ENCODE measurements at regions not wholly inside any gene's neighbourhood (a gene's known extent, or its start where the extent isn't known, plus 50 kb on each side); places are given as distances from the start of the nearest gene placed in this dataset.

- ChIA-PET CTCF (interaction anchor here (0.7 to 2.7 kb wide), 10 partner anchors 11 to 587 kb away, joined by 3 to 17 read pairs (median 4); no protein-coding TSS in a partner anchor), POLR2A (no interaction called here), RAD21 (ENCODE audit: unreplicated experiment) (interaction anchor here (1.1 to 1.2 kb wide), 2 partner anchors 586 to 914 kb away, joined by 7 to 8 read pairs; no protein-coding TSS in a partner anchor), SMC1A (ENCODE audit: uncharacterized antibody, unreplicated experiment) (no interaction called here)
- H3K27me3 ChIP-seq (replicated peaks in 1 of 2; ENCODE audit: control insufficient read depth in 2 of 2, insufficient read depth in 2 of 2, low read length in 1 of 2): no peaks in the 10 kb centered on the region
- H2AFZ ChIP-seq (ENCODE audit: control insufficient read depth, low read depth, low read length): no peak overlapping the region
- FAIRE-seq (no peak), DNase-seq (ENCODE audit: low read depth, low spot score) (no peak), ATAC-seq (no peak)
- H3K9me3 ChIP-seq (replicated peaks; ENCODE audit: control insufficient read depth, insufficient read depth, low read length): no peaks in the 10 kb centered on the region; the same call in 2 of the 3 replicates
- H3K9ac ChIP-seq (ENCODE audit: control insufficient read depth, insufficient read depth, low read length): no peak overlapping the region
- BruUV-seq (replicated peaks): no TSS peak
- no peaks in the 10 kb centered on the region for H3K4me1 ChIP-seq (ENCODE audit: control insufficient read depth, insufficient read depth, low read length)
- no peaks in the 10 kb centered on the region for H3K79me2 ChIP-seq (ENCODE audit: control insufficient read depth, insufficient read depth, low read length)
- in situ Hi-C loops (cut with MboI) (no loop called here), intact Hi-C loops (cut with micrococcal nuclease; ENCODE audit: unreplicated experiment) (loop anchor here (2.0 kb wide), 1 partner anchor 915 kb away; no protein-coding TSS in a partner anchor)
- WGBS (ENCODE audit: insufficient coverage, insufficient replicate concordance, low lambda C conversion rate, missing lambda C conversion rate): 22% methylated on average over 7 of the region's 8 CpGs
- no peaks in the 10 kb centered on the region for H4K20me1 ChIP-seq (ENCODE audit: control insufficient read depth, insufficient read depth)
- H3K27ac ChIP-seq (ENCODE audit: control insufficient read depth, insufficient read depth): no peak overlapping the region
- H3K4me2 ChIP-seq (ENCODE audit: control insufficient read depth, insufficient read depth): no peak overlapping the region
- no peaks in the 10 kb centered on the region for H3K36me3 ChIP-seq (ENCODE audit: control insufficient read depth in 2 of 2, insufficient read depth in 2 of 2, low read length in 1 of 2)
- H3K4me3 ChIP-seq: no peak overlapping the region
- TF ChIP-seq, protein P1, sequence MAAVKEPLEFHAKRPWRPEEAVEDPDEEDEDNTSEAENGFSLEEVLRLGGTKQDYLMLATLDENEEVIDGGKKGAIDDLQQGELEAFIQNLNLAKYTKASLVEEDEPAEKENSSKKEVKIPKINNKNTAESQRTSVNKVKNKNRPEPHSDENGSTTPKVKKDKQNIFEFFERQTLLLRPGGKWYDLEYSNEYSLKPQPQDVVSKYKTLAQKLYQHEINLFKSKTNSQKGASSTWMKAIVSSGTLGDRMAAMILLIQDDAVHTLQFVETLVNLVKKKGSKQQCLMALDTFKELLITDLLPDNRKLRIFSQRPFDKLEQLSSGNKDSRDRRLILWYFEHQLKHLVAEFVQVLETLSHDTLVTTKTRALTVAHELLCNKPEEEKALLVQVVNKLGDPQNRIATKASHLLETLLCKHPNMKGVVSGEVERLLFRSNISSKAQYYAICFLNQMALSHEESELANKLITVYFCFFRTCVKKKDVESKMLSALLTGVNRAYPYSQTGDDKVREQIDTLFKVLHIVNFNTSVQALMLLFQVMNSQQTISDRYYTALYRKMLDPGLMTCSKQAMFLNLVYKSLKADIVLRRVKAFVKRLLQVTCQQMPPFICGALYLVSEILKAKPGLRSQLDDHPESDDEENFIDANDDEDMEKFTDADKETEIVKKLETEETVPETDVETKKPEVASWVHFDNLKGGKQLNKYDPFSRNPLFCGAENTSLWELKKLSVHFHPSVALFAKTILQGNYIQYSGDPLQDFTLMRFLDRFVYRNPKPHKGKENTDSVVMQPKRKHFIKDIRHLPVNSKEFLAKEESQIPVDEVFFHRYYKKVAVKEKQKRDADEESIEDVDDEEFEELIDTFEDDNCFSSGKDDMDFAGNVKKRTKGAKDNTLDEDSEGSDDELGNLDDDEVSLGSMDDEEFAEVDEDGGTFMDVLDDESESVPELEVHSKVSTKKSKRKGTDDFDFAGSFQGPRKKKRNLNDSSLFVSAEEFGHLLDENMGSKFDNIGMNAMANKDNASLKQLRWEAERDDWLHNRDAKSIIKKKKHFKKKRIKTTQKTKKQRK (IDR thresholded peaks at IDR 0.05; ENCODE audit: low read depth, low read length): no peak
- no peak for TF ChIP-seq MYC (IDR thresholded peaks at IDR 0.05; ENCODE audit: insufficient read depth, insufficient read length, insufficient replicate concordance, low read length, severe bottlenecking)
- TF ChIP-seq EED (IDR thresholded peaks at IDR 0.05; ENCODE audit: low read depth): no peak
- TF ChIP-seq NFIC (IDR thresholded peaks at IDR 0.05; ENCODE audit: low read depth, low read length): no peak
- TF ChIP-seq, protein P2, sequence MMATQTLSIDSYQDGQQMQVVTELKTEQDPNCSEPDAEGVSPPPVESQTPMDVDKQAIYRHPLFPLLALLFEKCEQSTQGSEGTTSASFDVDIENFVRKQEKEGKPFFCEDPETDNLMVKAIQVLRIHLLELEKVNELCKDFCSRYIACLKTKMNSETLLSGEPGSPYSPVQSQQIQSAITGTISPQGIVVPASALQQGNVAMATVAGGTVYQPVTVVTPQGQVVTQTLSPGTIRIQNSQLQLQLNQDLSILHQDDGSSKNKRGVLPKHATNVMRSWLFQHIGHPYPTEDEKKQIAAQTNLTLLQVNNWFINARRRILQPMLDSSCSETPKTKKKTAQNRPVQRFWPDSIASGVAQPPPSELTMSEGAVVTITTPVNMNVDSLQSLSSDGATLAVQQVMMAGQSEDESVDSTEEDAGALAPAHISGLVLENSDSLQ (IDR thresholded peaks at IDR 0.05): no peak
- TF ChIP-seq SPI1 (IDR thresholded peaks at IDR 0.05; ENCODE audit: borderline replicate concordance, insufficient read depth, low read depth, low read length): no peak
- TF ChIP-seq, protein P3, sequence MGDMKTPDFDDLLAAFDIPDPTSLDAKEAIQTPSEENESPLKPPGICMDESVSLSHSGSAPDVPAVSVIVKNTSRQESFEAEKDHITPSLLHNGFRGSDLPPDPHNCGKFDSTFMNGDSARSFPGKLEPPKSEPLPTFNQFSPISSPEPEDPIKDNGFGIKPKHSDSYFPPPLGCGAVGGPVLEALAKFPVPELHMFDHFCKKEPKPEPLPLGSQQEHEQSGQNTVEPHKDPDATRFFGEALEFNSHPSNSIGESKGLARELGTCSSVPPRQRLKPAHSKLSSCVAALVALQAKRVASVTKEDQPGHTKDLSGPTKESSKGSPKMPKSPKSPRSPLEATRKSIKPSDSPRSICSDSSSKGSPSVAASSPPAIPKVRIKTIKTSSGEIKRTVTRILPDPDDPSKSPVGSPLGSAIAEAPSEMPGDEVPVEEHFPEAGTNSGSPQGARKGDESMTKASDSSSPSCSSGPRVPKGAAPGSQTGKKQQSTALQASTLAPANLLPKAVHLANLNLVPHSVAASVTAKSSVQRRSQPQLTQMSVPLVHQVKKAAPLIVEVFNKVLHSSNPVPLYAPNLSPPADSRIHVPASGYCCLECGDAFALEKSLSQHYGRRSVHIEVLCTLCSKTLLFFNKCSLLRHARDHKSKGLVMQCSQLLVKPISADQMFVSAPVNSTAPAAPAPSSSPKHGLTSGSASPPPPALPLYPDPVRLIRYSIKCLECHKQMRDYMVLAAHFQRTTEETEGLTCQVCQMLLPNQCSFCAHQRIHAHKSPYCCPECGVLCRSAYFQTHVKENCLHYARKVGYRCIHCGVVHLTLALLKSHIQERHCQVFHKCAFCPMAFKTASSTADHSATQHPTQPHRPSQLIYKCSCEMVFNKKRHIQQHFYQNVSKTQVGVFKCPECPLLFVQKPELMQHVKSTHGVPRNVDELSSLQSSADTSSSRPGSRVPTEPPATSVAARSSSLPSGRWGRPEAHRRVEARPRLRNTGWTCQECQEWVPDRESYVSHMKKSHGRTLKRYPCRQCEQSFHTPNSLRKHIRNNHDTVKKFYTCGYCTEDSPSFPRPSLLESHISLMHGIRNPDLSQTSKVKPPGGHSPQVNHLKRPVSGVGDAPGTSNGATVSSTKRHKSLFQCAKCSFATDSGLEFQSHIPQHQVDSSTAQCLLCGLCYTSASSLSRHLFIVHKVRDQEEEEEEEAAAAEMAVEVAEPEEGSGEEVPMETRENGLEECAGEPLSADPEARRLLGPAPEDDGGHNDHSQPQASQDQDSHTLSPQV (IDR thresholded peaks at IDR 0.05): no peak
- TF ChIP-seq ZNF207 (IDR thresholded peaks at IDR 0.05; ENCODE audit: borderline replicate concordance): no peak
- TF ChIP-seq YY1 (IDR thresholded peaks at IDR 0.05; ENCODE audit: low read depth, low read length): no peak
These were observed 557.5 kb downstream of the PTPRU start for GRCh38 chr1:29793653-29794348.
